NCI-H1105 treated with DMSO at 0.1 percent for 48 hours (cell line): ENCODE measurements at regions not wholly inside any gene's neighbourhood (a gene's known extent, or its start where the extent isn't known, plus 50 kb on each side); places are given as distances from the start of the nearest gene placed in this dataset.
A peak's percentile ranks its signal among the peaks of the same experiment; 100 is the strongest.

Source experiments
- DNase-seq: peaks from one replicate; lab custom pipeline; 2025; lab: John Stamatoyannopoulos, UW

DNA sequence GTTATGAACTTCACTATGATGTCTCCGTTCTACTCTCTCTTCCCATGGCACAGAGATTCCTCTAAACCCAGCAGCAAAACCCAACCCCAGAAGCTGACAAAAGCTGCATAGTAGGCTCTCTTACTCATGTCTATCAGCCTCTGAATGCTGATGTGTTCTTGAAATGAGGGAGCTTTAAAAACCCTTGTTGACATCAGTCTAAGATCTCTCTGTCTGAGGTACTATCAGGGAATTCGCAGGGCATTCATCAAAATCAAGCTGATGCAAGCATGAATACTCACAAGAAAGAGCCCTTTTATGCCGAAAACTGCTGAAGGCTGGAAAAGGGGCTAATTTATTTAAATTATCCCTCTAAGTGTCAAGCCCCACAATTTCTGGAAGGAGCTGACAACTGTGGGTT lies 710.6 kb upstream of the FANCL start:
- no peak for DNase-seq

DNA sequence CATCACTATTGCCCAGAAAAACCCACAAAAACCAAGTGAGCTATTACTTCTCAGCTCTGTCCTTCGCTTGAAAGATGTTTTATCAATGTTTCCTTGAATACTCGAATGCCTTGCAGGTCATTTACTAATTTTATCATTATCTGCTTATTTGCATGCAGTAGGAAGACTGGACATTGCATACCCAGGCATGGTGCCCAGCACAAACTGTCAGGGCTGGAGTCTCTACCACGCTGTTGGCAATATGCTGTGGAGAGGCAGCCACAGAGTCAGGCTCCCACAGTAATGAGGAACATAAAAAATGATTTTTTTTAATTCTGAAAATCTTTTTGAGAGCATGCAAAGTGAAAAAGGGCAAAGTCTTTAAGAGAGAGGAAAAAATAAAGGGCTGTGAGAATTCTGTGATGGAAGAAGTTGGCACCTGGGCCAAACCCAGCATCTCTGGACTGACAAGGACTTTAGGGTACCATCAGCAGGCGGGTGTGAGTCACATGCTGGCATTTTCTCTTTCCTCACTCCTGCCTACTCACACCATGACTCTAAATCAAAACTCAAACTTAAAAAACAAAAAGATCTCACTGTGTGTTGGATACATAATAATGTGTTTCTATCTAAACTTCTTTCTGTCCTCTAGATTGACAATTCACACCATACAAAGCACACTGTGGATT lies 709.8 kb upstream of the FANCL start:
- DNase-seq, result no peak

DNA sequence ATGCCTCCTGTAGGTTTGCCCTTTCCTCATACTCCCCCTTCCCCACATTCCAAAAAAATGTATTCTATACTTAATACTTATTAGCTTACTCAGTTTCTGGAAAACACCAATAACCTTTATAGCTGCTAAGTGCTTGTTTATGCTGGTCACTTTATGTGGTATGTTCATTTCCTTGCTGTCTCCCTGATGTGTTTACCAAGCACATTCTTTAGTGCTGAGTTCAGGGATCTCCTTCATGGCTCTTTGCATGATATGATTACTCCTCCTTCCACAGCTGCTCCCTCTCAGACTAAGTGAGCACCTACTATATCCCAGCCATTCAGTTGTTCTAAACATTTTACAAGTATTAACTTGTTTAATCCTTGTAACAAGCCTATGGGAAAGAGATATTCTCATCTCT lies 698.3 kb upstream of the FANCL start:
- DNase-seq, result no peak

DNA sequence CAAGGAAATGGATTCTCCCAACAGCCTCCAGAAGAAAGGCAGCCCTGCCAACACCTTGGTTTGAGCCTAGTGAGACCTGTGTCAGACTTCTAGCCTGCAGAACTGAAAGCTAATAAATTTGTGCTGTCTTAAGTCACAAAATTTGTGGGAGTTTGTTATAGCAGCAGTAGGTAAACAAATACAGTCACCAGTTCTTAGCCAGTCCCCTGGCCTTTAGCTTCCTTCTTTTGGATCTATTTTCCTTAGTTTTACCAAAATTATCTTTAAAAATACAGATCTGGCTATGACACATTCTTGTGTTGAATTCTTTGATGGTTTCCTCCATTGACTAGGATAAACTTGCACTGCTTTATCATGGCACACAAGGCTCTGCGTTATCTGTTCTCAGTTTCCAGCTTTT lies 697.9 kb upstream of the FANCL start:
- no peak for DNase-seq

DNA sequence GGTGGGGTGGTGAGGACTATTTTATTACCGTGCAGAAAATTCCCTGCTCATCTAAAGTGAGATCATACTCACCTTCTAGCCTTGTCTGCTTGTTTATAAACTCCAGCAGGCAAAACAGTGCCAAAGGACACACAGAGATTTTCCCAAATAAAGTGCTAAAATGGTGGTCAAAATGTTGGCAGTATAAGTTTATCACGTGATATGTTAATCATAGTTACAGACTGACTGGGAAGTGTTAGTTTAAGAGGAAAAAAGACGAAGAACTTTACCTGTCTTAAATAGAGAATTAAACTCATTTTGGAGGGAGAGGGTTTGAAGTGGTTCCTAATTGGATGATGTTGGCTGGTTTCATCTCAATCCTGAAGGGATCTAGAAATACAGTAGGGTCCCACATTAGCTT lies 691.7 kb upstream of the FANCL start:
- no peak for DNase-seq

DNA sequence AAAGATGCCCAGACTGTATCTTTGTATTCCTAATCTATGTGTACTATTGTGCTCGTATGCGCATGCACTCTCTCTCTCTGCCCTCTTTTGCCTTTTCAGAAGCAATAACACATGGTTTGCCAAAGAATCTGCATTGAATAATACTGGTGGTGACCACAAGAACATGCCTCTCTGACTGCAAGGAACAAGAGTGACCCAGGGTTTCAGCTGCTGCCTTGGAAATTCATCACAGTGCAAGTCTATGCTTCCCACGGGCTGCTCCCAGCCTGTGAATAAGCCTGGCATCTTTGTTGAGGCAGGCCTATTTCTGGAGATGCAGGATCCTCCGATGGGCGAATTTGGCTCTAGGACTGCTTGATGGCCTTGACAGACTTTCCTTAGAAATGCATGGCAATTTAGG lies 689.4 kb upstream of the FANCL start:
- DNase-seq, result no peak

DNA sequence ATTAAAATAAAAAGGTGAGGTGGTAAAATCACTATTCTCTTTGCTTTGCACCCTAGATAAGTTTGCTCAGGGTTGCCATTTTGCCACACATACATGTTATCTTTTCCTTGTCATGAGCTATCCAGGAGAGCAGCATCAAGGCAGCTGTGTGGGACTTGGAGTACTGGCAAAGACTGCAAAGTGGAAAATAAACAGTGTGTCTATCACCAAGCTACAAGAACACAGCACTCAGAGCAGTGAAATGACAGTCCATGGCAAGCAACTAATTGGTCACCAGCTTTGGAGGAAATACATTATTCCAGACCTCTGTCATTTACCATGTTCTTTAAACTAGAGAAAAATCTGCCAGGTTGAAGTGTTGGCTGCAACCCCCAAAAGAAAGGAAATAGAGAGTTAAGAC lies 687.8 kb upstream of the FANCL start:
- DNase-seq, result no peak

DNA sequence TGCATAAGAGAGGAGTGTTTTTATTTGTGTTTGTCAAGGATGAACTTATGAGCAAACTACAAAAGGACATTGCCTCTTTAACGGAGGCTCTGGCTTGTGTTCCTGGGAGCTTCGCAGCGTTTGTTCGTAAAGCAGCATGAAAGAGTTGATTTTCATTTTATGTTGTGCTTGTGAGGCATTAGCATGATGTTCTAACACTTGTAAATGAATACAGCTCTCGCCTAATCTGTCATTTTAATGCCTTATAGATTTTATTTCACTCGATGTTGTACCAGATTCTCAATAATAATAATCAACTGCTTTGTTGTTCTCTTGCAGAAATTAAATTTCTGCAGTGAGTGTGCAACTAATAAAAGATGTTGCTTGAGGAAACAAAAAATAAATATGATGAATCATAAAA lies 687.3 kb upstream of the FANCL start:
- no peak for DNase-seq

DNA sequence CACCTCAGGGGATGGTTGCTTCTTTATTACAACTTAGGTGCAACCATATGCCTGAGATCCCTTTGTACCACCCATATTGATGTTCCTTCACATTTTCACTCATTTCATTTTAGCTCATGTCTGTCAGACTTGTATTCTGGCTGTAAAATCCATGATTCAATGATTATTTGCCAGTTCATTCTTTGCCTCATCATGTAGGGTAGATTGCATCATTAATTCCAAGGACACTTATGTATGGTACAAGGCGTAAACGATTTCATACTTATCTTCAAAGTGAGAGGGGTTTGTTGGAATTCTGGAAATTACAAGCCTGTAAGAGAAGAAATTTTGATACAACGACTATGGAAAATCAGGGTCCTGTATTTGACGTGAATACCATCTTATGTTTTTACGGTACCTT lies 685.0 kb upstream of the FANCL start:
- DNase-seq, result no peak

DNA sequence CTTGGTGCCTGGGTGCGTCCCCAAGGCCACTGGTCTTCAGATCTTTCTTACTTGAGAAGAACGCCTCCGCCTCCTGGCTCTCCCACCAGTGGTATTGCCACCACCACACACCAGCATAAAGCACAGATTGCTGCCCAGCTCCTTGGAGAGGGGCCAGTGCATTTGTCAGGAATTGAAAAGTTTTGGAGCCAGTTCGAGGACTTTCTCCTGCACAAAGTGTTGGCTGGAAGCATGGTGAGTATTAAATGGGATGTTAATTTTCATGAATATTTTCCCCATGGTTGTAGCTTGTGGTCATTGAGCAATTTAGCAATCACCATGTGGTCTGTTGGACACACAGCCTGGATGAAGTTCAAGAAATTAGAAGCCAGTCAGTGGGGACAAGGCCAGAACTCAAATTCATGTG lies 684.6 kb upstream of the FANCL start:
- no peak for DNase-seq

DNA sequence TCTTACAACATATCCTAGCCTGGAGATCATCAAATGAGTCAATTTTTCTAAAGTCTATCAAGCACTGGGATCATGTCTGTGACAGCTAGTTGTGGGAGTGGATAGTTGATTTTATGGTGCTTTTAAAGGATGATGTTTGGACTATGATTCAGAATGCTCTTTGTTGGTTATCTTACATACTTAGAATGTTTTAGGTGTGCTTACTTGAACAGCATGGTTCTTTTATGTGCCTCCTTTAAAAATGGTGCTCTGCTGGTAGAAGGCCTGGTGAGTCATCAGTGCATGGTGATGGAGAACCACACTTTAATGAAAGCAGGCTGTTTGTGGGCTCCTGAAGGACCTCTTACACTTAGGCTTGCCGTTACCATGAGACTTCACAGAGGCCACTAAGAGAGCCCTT lies 682.7 kb upstream of the FANCL start:
- no peak for DNase-seq

DNA sequence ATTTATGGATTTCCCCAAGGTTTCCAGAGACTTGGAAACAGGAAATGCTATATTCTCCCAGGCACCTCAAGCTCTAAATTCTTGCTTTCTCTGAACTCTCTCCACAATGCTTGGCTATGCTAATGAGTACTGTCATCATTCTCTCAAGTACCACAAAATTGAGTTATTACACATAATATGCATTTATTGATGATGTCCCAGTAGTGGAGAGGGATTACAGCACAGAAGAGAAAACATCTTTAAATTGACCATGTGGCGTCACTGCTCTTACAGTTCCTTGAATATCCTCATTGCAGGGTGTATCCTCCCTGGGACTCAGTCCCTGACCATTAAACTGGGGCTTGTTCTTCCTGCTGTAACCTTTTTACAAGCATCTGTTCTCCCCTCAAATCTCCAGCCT lies 681.1 kb upstream of the FANCL start:
- no peak for DNase-seq

DNA sequence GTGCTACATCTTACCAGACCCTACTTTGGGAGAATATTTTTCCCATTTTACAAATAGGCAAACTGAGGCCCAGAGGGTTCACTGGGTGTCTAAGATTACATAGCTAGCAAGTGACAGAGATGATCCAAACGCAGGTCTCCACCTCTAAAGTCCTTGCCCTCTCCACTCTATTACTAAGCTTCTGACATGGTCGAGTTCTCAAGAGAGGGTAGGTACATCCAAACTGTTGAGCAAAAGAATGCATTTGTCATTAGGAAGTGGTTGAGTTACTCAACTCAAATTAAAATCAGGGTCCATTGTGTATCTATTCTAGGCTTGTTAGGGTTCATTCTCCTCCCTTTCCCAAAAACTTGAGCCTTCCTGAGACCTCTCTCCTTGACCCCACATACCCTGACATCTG lies 680.6 kb upstream of the FANCL start:
- no peak for DNase-seq

DNA sequence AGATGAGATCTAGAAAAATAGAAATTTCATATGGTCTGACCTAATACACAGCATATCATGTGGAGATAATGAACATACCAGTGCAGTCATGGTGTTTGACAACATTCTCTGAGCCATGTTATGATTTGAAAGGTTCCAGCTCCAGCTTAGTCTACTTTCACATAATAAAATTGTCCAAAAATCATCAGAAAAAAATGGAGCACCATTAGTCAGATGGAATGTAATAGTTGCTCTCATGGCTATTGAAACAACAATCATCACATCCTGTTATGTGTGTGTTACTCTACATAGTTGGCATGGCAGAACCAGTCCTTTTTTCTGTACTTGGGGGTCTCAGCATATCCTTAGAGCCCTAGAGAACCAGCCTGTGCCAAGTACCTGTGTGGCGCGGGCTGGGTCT lies 678.9 kb upstream of the FANCL start:
- no peak for DNase-seq

DNA sequence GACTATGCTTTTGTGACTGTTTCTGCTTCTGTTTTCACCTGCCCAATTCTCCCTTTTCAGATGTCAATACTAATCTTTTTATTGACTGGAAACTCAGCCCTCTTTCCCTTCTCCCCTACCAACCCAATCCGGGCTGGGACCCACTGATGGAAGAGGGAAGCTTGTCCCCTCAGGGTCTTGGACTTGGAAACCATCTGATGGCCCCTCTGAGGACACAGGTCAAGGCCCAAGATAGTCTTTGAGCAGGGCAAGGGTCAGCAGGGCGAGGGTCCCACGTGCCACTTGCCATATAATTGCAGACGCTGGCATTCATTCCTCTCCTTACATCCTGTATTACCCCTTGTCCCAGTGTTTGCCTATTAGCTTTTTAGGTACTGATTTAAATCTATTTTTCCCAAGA lies 678.2 kb upstream of the FANCL start:
- DNase-seq, result no peak

DNA sequence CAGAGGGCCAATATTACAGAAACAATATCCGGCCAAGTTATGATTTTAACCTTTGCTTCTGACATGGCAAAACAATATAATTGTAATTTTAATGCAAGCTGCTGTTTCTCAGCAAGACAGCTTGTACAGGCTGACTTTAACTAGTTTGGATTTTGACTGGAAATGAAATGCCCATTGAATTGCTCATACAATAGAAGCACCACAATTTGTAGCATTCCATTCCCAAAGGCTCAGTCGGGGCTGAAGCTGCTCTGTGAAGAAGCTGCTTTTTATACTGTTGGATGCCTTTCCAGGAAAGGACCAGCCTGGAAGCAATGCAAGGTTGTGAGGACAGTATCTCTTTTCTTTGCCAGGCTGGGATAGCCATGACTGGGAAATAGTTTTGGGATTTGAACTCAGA lies 677.0 kb upstream of the FANCL start:
- no peak for DNase-seq

DNA sequence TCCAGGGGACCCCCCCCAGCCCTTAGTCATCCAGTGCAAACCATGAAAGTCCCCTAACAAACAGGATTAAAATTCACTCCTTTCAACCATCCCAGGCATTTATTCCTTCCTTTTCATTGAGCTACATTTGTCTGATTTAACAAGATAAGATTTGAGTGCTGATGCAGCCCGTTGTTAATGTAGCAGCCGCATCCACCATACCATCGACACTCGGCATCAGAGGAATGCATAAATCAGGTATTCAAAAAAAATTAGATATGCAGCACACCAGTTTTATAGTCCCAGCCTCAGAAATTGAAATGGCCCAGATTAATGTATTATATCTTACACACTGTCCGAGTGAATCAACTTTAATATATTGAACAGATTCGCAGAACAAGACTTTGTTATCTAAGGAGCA lies 676.5 kb upstream of the FANCL start:
- no peak for DNase-seq

DNA sequence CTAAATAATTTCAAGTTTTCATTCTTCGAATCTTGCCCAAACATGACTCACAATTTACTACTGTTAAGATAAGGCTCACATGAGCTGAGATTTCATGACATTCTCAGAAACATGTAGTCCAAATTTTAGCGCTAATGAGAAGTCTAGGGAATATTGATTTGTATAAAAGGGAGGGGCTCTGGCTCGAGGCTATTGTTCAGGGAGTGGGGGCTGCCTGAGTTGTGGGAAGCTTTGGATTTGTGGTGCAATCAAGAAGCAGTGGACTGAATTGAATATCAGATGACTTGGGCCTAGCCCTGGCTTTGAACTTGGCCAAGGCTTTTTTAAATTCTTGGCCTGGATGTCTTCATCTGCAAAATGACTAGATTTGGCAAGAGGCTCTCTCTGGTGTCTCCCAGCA lies 674.9 kb upstream of the FANCL start:
- DNase-seq, result no peak

DNA sequence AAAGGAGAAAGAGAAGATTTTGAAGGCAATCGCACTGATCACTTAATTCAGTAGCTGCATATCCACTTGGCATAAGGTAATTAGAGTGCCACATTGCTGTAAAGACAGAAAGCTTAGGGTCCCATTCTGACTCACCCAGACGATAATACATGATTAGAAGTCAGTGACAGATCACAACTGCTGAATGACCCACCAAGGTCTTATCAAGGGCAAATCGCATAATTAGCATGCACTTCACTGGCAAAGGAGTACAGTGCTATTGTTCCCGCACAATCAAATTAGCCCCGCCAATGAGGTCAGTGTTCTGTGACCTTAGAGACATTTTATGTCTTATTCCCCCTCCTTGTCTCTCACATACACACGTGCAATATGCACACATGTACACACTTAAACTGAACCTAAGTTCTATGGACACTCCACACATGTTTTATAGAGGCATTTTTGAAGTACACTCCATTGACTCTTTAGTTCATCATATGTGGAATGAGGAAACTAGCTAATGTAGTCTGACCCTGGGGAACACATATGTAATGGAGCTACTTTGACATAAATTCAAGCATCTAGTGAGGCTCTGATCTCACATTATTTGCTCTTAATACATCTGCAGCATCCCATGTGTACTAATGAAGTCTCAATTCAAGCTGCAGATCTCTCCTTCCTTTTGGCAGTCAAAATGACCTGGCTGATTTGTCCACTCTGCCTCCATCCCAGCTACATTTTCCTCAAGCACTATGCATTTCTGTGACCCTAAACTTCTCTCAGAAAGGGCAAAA lies 673.8 kb upstream of the FANCL start:
- no peak for DNase-seq

DNA sequence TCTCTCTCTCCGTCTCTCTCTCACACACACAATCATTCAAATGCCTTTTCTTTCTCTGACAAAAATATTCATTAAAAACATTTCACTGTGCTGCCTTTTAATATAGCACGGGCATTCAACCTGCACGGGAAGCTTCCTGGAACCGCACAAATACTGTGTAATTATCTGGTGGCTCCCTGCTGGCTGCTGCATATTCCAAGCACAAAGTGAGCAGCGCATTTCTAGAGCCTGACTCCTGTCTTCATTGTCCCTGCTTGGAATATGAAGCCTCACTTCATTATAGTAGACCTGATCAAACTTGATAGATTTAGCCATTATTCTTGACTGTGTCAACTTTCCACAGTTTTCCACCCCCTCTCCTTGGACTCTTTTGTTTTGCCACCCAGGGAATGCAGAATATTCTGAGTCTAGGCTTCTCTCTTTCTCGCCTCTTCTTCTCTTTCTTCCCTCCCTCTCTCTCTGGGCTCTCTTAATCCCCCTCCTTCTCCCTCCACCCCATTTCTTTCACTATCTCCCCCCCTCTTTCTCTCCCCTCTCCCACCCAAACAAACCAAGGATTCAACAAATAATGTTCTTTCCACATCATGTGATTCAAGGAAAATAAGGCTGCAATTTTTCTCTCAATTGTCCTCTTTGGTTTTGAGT lies 672.1 kb upstream of the FANCL start:
- DNase-seq, result peak; percentile 38

DNA sequence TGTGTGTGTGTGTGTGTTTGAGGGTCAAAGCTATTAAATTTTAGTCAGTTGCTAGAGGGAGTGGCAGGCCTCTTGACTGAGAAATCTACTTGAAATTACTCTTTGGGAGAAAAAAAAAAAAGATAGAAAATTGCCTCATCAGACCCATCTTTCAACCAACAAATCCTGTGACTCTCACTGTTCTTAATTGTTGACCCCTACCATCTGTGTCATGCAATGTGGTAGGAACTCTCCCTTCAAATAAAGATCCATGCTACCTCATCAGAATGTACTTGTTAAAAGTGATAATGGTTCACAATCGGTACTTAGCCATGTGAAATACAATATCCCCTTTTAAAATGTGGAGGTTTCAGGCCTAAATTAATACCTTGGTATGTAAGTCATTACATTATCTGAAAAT lies 670.8 kb upstream of the FANCL start:
- no peak for DNase-seq

DNA sequence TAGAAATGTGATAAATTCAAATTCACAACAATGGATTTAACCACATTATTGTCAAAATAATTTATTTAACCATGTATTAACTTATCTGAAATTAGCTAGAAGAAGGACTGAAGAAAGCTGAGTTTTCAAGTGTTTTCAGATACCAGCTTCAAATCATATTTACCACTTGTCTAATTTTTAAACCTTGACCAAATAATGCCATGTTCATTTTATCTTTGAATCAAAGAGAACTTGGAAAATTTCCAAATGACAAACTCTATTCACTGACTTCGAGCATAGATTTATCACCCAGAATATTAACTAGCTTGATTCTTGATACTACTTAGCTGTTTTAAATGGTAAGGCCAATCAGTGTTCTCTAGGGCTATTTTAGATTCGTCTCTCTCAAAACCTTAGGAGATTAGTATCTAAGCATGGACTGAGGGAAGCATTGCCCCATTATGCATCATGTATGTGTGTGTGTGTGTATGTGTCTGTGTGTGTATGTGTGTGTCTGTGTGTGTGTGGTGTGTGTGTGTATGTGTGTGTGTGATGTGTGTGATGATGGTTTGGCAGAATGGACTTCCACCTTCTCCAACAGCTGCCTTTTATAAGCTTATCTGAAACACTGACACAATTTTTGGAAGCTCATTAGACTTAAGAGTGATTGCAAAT lies 667.5 kb upstream of the FANCL start:
- DNase-seq, result no peak

DNA sequence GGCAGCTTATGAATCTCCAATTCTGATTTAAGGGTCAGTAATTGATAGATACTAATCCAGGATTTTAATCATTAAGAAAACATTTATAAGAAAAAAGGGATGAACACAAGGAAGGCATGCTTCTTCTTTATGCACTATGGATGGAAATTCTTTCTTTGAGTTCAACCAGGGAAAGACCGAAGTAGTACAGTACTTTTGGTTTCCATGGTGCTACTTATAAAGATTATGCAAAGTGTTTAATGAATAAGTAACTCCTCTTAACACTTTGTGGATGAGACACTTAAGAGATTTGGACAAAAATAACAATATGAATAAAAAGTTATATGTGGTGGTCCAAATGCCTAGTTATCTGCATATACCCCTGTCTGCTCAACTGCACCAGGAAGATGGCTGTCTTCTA lies 666.5 kb upstream of the FANCL start:
- DNase-seq, result no peak
